ENCODE measurements at regions not wholly inside any gene's neighbourhood (a gene's known extent, or its start where the extent isn't known, plus 50 kb on each side); places are given as distances from the start of the nearest gene placed in this dataset.

GRCh38 chr4:176425035-176425434 is 105.3 kb downstream of the SPCS3 start:
- Histone ChIP-seq H3K79me2 (ENCODE audit: control insufficient read depth, insufficient read depth, low read length, poor library complexity) (no peaks in the 10 kb centered on the region), H2AFZ (ENCODE audit: insufficient read depth, low read length, poor library complexity) (no peak overlapping the region), H3K4me3 (ENCODE audit: low read depth, low read length) (no peak overlapping the region), H3K79me1 (ENCODE audit: low read length) (no peaks in the 10 kb centered on the region), H4K91ac (ENCODE audit: low read depth, low read length) (no peak overlapping the region), H3K4ac (ENCODE audit: low read depth, low read length) (no peak overlapping the region), H4K8ac (ENCODE audit: low read depth, low read length) (no peak overlapping the region), H3K4me2 (ENCODE audit: low read length) (no peak overlapping the region), H2BK5ac (ENCODE audit: low read depth, low read length, poor library complexity) (no peak overlapping the region), H3K18ac (ENCODE audit: low read length) (no peak overlapping the region), H2AK5ac (ENCODE audit: low read length) (no peak overlapping the region), H4K12ac (ENCODE audit: low read depth, low read length) (no peak overlapping the region), H3K14ac (ENCODE audit: low read length) (no peak overlapping the region), H3K4me1 (ENCODE audit: control insufficient read depth in 1 of 2, insufficient read depth in 2 of 2, low read length in 2 of 2) (peaks cover 0 to 2% of the 10 kb centered on the region in 2 experiments), H2BK12ac (ENCODE audit: low read length) (no peak overlapping the region), H3K23ac (ENCODE audit: low read length) (no peak overlapping the region), H2BK120ac (ENCODE audit: insufficient read depth, low read length, poor library complexity) (no peak overlapping the region), H3K27ac (ENCODE audit: low read depth, low read length) (no peak overlapping the region), H3K9ac (ENCODE audit: low read length) (no peak overlapping the region), H3K36me3 (ENCODE audit: control insufficient read depth in 1 of 2, insufficient read depth in 2 of 2, low read length in 2 of 2) (no peaks in the 10 kb centered on the region), H3K9me3 (ENCODE audit: insufficient read depth, low read depth, low read length) (no peaks in the 10 kb centered on the region), H3K27me3 (ENCODE audit: insufficient read depth, low read length) (no peaks in the 10 kb centered on the region)
- no CpG with 5 or more reads among the region's 2 CpGs for WGBS (ENCODE audit: extremely low coverage, insufficient coverage, insufficient read length)
- no peak for DNase-seq

- Histone ChIP-seq H3K4me1 (ENCODE audit: control insufficient read depth in 1 of 2, insufficient read depth in 2 of 2, low read length in 2 of 2) (no peaks in the 10 kb centered on the region), H4K91ac (ENCODE audit: low read depth, low read length) (no peak overlapping the region), H2BK12ac (ENCODE audit: low read length) (no peak overlapping the region), H3K18ac (ENCODE audit: low read length) (no peak overlapping the region), H3K79me2 (ENCODE audit: control insufficient read depth, insufficient read depth, low read length, poor library complexity) (no peaks in the 10 kb centered on the region), H3K79me1 (ENCODE audit: low read length) (no peaks in the 10 kb centered on the region), H3K4me2 (ENCODE audit: low read length) (no peak overlapping the region), H4K12ac (ENCODE audit: low read depth, low read length) (no peak overlapping the region), H3K36me3 (ENCODE audit: control insufficient read depth in 1 of 2, insufficient read depth in 2 of 2, low read length in 2 of 2) (no peaks in the 10 kb centered on the region), H3K27me3 (ENCODE audit: insufficient read depth, low read length) (no peaks in the 10 kb centered on the region), H4K8ac (ENCODE audit: low read depth, low read length) (no peak overlapping the region), H3K4ac (ENCODE audit: low read depth, low read length) (no peak overlapping the region), H2BK120ac (ENCODE audit: insufficient read depth, low read length, poor library complexity) (no peak overlapping the region), H3K4me3 (ENCODE audit: low read depth, low read length) (no peak overlapping the region), H3K27ac (ENCODE audit: low read depth, low read length) (no peak overlapping the region), H2AFZ (ENCODE audit: insufficient read depth, low read length, poor library complexity) (no peak overlapping the region), H3K9ac (ENCODE audit: low read length) (no peak overlapping the region), H3K14ac (ENCODE audit: low read length) (no peak overlapping the region), H3K9me3 (ENCODE audit: insufficient read depth, low read depth, low read length) (no peaks in the 10 kb centered on the region), H2BK5ac (ENCODE audit: low read depth, low read length, poor library complexity) (no peak overlapping the region), H3K23ac (ENCODE audit: low read length) (no peak overlapping the region), H2AK5ac (ENCODE audit: low read length) (no peak overlapping the region)
- no peak for DNase-seq
- 85% methylated on average over 2 of the region's 6 CpGs for WGBS (ENCODE audit: extremely low coverage, insufficient coverage, insufficient read length)
Measured at GRCh38 chr4:176432811-176433540, 113.2 kb downstream of the SPCS3 start.

DNA sequence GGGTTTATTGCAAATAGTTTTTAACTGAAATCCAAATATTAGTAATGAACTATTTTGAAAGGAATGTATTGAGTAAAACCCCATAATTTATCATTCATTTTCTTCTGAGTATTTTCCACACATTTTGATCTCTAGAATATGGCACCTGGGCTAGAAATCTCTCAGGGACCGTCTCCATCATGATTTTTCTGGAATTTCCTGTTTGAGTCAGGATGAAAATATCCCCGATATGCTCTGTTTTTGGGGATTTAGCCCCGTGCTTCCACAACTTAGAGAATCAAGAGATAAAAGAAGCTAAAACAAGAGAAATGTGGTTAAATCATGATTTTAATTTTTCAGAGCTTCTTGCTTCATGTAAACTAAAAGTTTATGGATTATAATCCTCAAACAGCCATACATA is 114.2 kb downstream of the SPCS3 start:
- H3K4me3 ChIP-seq (ENCODE audit: low read depth, low read length) = no peak overlapping the region
- H3K9ac ChIP-seq (ENCODE audit: low read length) = no peak overlapping the region
- no peak overlapping the region for H3K27ac ChIP-seq (ENCODE audit: low read depth, low read length)
- WGBS (ENCODE audit: extremely low coverage, insufficient coverage, insufficient read length) = no CpG with 5 or more reads among the region's 3 CpGs
- H3K4me1 ChIP-seq (ENCODE audit: control insufficient read depth in 1 of 2, insufficient read depth in 2 of 2, low read length in 2 of 2) = no peaks in the 10 kb centered on the region
- no peak overlapping the region for H3K4me2 ChIP-seq (ENCODE audit: low read length)
- H2AK5ac ChIP-seq (ENCODE audit: low read length) = no peak overlapping the region
- H4K91ac ChIP-seq (ENCODE audit: low read depth, low read length) = no peak overlapping the region
- no peak overlapping the region for H3K23ac ChIP-seq (ENCODE audit: low read length)
- no peak for DNase-seq
- no peak overlapping the region for H3K18ac ChIP-seq (ENCODE audit: low read length)
- no peak overlapping the region for H3K14ac ChIP-seq (ENCODE audit: low read length)
- H2BK120ac ChIP-seq (ENCODE audit: insufficient read depth, low read length, poor library complexity) = no peak overlapping the region
- no peak overlapping the region for H3K4ac ChIP-seq (ENCODE audit: low read depth, low read length)
- no peak overlapping the region for H4K8ac ChIP-seq (ENCODE audit: low read depth, low read length)
- H3K79me1 ChIP-seq (ENCODE audit: low read length) = no peaks in the 10 kb centered on the region
- H2BK5ac ChIP-seq (ENCODE audit: low read depth, low read length, poor library complexity) = no peak overlapping the region
- no peak overlapping the region for H2BK12ac ChIP-seq (ENCODE audit: low read length)
- H3K27me3 ChIP-seq (ENCODE audit: insufficient read depth, low read length) = no peaks in the 10 kb centered on the region
- H3K36me3 ChIP-seq (ENCODE audit: control insufficient read depth in 1 of 2, insufficient read depth in 2 of 2, low read length in 2 of 2) = no peaks in the 10 kb centered on the region
- H4K12ac ChIP-seq (ENCODE audit: low read depth, low read length) = no peak overlapping the region
- H3K9me3 ChIP-seq (ENCODE audit: insufficient read depth, low read depth, low read length) = no peaks in the 10 kb centered on the region
- no peak overlapping the region for H2AFZ ChIP-seq (ENCODE audit: insufficient read depth, low read length, poor library complexity)
- no peaks in the 10 kb centered on the region for H3K79me2 ChIP-seq (ENCODE audit: control insufficient read depth, insufficient read depth, low read length, poor library complexity)

DNA sequence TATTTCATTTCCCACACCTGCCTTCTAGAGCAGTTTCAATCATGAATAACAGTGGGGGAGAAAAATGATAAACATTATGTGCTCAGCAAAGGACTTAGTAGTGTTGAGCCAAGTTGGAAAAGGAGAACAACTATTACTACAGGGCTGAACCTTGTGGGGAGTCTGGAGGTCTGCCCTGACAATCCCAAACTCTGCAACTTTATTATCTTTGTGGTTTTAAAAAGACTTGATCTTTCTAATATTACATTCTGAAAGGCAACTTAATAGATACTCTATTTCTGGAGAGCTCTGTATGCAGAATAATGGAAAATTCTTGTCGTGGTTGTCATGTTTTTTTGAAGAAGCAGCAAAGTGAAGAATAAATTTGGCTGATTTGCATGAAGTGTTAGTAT is 116.1 kb downstream of the SPCS3 start:
- H4K8ac ChIP-seq (ENCODE audit: low read depth, low read length) = no peak overlapping the region
- no peak overlapping the region for H2BK12ac ChIP-seq (ENCODE audit: low read length)
- H3K4ac ChIP-seq (ENCODE audit: low read depth, low read length) = no peak overlapping the region
- no peak overlapping the region for H3K27ac ChIP-seq (ENCODE audit: low read depth, low read length)
- no peak for DNase-seq
- H3K79me2 ChIP-seq (ENCODE audit: control insufficient read depth, insufficient read depth, low read length, poor library complexity) = no peaks in the 10 kb centered on the region
- no peak overlapping the region for H2BK120ac ChIP-seq (ENCODE audit: insufficient read depth, low read length, poor library complexity)
- H3K4me1 ChIP-seq (ENCODE audit: control insufficient read depth in 1 of 2, insufficient read depth in 2 of 2, low read length in 2 of 2) = peaks cover 0 to 2% of the 10 kb centered on the region in 2 experiments
- no peak overlapping the region for H3K9ac ChIP-seq (ENCODE audit: low read length)
- H3K9me3 ChIP-seq (ENCODE audit: insufficient read depth, low read depth, low read length) = no peaks in the 10 kb centered on the region
- H3K14ac ChIP-seq (ENCODE audit: low read length) = no peak overlapping the region
- no CpG with 5 or more reads among the region's 1 CpG for WGBS (ENCODE audit: extremely low coverage, insufficient coverage, insufficient read length)
- H2AFZ ChIP-seq (ENCODE audit: insufficient read depth, low read length, poor library complexity) = no peak overlapping the region
- H3K23ac ChIP-seq (ENCODE audit: low read length) = no peak overlapping the region
- H3K36me3 ChIP-seq (ENCODE audit: control insufficient read depth in 1 of 2, insufficient read depth in 2 of 2, low read length in 2 of 2) = no peaks in the 10 kb centered on the region
- H4K12ac ChIP-seq (ENCODE audit: low read depth, low read length) = no peak overlapping the region
- H2BK5ac ChIP-seq (ENCODE audit: low read depth, low read length, poor library complexity) = no peak overlapping the region
- H3K27me3 ChIP-seq (ENCODE audit: insufficient read depth, low read length) = no peaks in the 10 kb centered on the region
- no peak overlapping the region for H2AK5ac ChIP-seq (ENCODE audit: low read length)
- no peak overlapping the region for H3K4me2 ChIP-seq (ENCODE audit: low read length)
- no peak overlapping the region for H4K91ac ChIP-seq (ENCODE audit: low read depth, low read length)
- H3K4me3 ChIP-seq (ENCODE audit: low read depth, low read length) = no peak overlapping the region
- H3K79me1 ChIP-seq (ENCODE audit: low read length) = no peaks in the 10 kb centered on the region
- H3K18ac ChIP-seq (ENCODE audit: low read length) = no peak overlapping the region
